GM18868 (cell line): ENCODE measurements at regions not wholly inside any gene's neighbourhood (a gene's known extent, or its start where the extent isn't known, plus 50 kb on each side); places are given as distances from the start of the nearest gene placed in this dataset.

ENCODE experiments used
- ATAC-seq: cut with Tn5 transposase; IDR thresholded peaks from one replicate; pipeline ENCODE4 v1.9.1; 2021; ENCODE audit warnings: mild to moderate bottlenecking, moderate library complexity; ENCODE audit not compliant: unreplicated experiment

- ATAC-seq, result no peak
Observed at GRCh38 chr20:42020316-42020715, 402.1 kb upstream of the CHD6 start.

- ATAC-seq, result no peak
Observed at GRCh38 chr20:42018979-42019378, 400.8 kb upstream of the CHD6 start.

- ATAC-seq, result no peak
Observed at GRCh38 chr20:42010090-42010489, 391.9 kb upstream of the CHD6 start.

GRCh38 chr20:42007251-42007650, 389.1 kb upstream of the CHD6 start:
- no peak for ATAC-seq

GRCh38 chr20:42005211-42005610, 387.0 kb upstream of the CHD6 start:
- no peak for ATAC-seq

- ATAC-seq, result no peak
Observed at GRCh38 chr20:42003380-42003779, 385.2 kb upstream of the CHD6 start.

GRCh38 chr20:41998539-41999341, 380.6 kb upstream of the CHD6 start:
- ATAC-seq, result no peak

- no peak for ATAC-seq
Observed at GRCh38 chr20:41996951-41997350, 378.8 kb upstream of the CHD6 start.

- ATAC-seq, result no peak
Observed at GRCh38 chr20:41992481-41992880, 374.3 kb upstream of the CHD6 start.

GRCh38 chr20:41991412-41991811, 373.2 kb upstream of the CHD6 start:
- ATAC-seq, result no peak

GRCh38 chr20:41989935-41990635, 371.9 kb upstream of the CHD6 start:
- no peak for ATAC-seq

GRCh38 chr20:41989039-41989679, 371.0 kb upstream of the CHD6 start:
- ATAC-seq, result no peak

- ATAC-seq, result peak; percentile 57
Observed at GRCh38 chr20:41984031-41984430, 365.9 kb upstream of the CHD6 start.

GRCh38 chr20:41983159-41983558, 365.0 kb upstream of the CHD6 start:
- ATAC-seq, result no peak

GRCh38 chr20:41981746-41982145, 363.6 kb upstream of the CHD6 start:
- no peak for ATAC-seq

- no peak for ATAC-seq
Observed at GRCh38 chr20:41978875-41979274, 360.7 kb upstream of the CHD6 start.

- ATAC-seq, result no peak
Observed at GRCh38 chr20:41978246-41978790, 360.1 kb upstream of the CHD6 start.

- ATAC-seq, result no peak
Observed at GRCh38 chr20:41969656-41970055, 351.5 kb upstream of the CHD6 start.

- no peak for ATAC-seq
Observed at GRCh38 chr20:41960166-41960565, 342.0 kb upstream of the CHD6 start.

GRCh38 chr20:41958391-41958790, 340.2 kb upstream of the CHD6 start:
- no peak for ATAC-seq

GRCh38 chr20:41956338-41957074, 338.3 kb upstream of the CHD6 start:
- ATAC-seq, result no peak
